IMR-90 (cell line): ENCODE measurements at regions not wholly inside any gene's neighbourhood (a gene's known extent, or its start where the extent isn't known, plus 50 kb on each side); places are given as distances from the start of the nearest gene placed in this dataset.
"Not testable (repeated sequence)": the region's sequence is repeated elsewhere in the genome, so short reads cannot be mapped to it uniquely, and the experiment has no call there.

Source experiments
- CTCF ChIP-seq: conservative IDR thresholded peaks from 2 replicates; pipeline ENCODE4 v1.5.1; 2012; ENCODE audit warnings: mild to moderate bottlenecking, low read depth, low read length, improper control_type of control experiment
- FOS ChIP-seq: fragments of 150-350 bp; IDR thresholded peaks from 2 replicates; pipeline ENCODE4 v1.6.1; 2016; ENCODE audit warnings: low read depth, low read length
- MAFK ChIP-seq: IDR thresholded peaks from 2 replicates; pipeline ENCODE4 v1.6.1; 2012; ENCODE audit warnings: low read depth, low read length, improper control_type of control experiment
- POLR2A ChIP-seq: IDR thresholded peaks from 2 replicates; pipeline ENCODE4 v1.6.1; 2012; ENCODE audit warnings: mild to moderate bottlenecking, low read depth, low read length

GRCh38 chr1:145475369-145475915, 50.0 kb upstream of the NBPF20 start:
- TF ChIP-seq CTCF, FOS, POLR2A, MAFK: not testable (repeated sequence)
